ENCODE measurements at regions not wholly inside any gene's neighbourhood (a gene's known extent, or its start where the extent isn't known, plus 50 kb on each side); places are given as distances from the start of the nearest gene placed in this dataset.

DNA sequence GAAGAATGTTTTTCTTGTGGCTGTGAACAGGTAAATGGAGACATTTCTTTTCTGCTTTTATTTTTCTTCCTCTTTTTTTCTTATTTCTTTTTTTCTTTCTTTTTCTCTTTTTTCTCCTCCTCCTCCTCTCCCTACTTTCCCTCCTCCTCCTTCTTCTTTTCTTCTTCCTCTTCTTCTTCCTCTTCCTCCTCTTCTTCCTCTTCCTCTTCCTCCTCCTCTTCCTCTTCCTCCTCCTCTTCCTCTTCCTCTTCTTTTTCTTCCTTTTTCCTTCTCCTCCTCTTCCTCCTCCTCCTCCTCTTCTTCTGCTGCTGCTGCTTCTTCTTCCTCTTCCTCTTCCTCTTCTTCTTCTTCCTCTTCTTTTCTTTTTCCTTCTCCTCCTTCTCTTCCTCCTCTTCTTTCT, 65.3 kb upstream of the NTRK2 start:
- Mint-ChIP-seq H3K36me3 (ENCODE audit: low read depth) (no peaks in the 10 kb centered on the region), H3K4me1 (no peaks in the 10 kb centered on the region), H3K9me3 (no peaks in the 10 kb centered on the region), H3K27ac (ENCODE audit: unreplicated experiment) (no peak overlapping the region), H3K27me3 (ENCODE audit: low read depth) (peaks cover 10% of the 10 kb centered on the region), H3K4me3 (no peak overlapping the region)
- no peak for DNase-seq (ENCODE audit: low read depth, low spot score)
- TF ChIP-seq, protein P1, sequence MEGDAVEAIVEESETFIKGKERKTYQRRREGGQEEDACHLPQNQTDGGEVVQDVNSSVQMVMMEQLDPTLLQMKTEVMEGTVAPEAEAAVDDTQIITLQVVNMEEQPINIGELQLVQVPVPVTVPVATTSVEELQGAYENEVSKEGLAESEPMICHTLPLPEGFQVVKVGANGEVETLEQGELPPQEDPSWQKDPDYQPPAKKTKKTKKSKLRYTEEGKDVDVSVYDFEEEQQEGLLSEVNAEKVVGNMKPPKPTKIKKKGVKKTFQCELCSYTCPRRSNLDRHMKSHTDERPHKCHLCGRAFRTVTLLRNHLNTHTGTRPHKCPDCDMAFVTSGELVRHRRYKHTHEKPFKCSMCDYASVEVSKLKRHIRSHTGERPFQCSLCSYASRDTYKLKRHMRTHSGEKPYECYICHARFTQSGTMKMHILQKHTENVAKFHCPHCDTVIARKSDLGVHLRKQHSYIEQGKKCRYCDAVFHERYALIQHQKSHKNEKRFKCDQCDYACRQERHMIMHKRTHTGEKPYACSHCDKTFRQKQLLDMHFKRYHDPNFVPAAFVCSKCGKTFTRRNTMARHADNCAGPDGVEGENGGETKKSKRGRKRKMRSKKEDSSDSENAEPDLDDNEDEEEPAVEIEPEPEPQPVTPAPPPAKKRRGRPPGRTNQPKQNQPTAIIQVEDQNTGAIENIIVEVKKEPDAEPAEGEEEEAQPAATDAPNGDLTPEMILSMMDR (conservative IDR thresholded peaks at IDR 0.05) = no peak

- DNase-seq (ENCODE audit: low read depth, low spot score) = no peak
- TF ChIP-seq, protein P1 (conservative IDR thresholded peaks at IDR 0.05) = no peak
- Mint-ChIP-seq H3K4me3 (no peak overlapping the region), H3K4me1 (no peaks in the 10 kb centered on the region), H3K9me3 (peaks cover 9% of the 10 kb centered on the region), H3K36me3 (ENCODE audit: low read depth) (no peaks in the 10 kb centered on the region), H3K27ac (ENCODE audit: unreplicated experiment) (no peak overlapping the region), H3K27me3 (ENCODE audit: low read depth) (peaks cover 2% of the 10 kb centered on the region)
Measured at GRCh38 chr9:84609779-84610178, 59.8 kb upstream of the NTRK2 start.

GRCh38 chr9:84613431-84613830, 56.1 kb upstream of the NTRK2 start:
- Mint-ChIP-seq H3K4me3 (no peak overlapping the region), H3K36me3 (ENCODE audit: low read depth) (no peaks in the 10 kb centered on the region), H3K4me1 (no peaks in the 10 kb centered on the region), H3K27ac (ENCODE audit: unreplicated experiment) (no peak overlapping the region), H3K27me3 (ENCODE audit: low read depth) (no peaks in the 10 kb centered on the region), H3K9me3 (peaks cover 9% of the 10 kb centered on the region)
- DNase-seq (ENCODE audit: low read depth, low spot score) = no peak
- TF ChIP-seq, protein P1 (conservative IDR thresholded peaks at IDR 0.05) = no peak

- Mint-ChIP-seq H3K9me3 (peaks cover 2% of the 10 kb centered on the region), H3K27me3 (ENCODE audit: low read depth) (no peaks in the 10 kb centered on the region), H3K36me3 (ENCODE audit: low read depth) (no peaks in the 10 kb centered on the region), H3K4me1 (no peaks in the 10 kb centered on the region), H3K4me3 (no peak overlapping the region), H3K27ac (ENCODE audit: unreplicated experiment) (no peak overlapping the region)
- no peak for DNase-seq (ENCODE audit: low read depth, low spot score)
- TF ChIP-seq, protein P1 (conservative IDR thresholded peaks at IDR 0.05) = no peak
Measured at GRCh38 chr9:84615544-84615943, 54.0 kb upstream of the NTRK2 start.

GRCh38 chr9:84617411-84618029, 52.0 kb upstream of the NTRK2 start:
- Mint-ChIP-seq H3K4me1 (no peaks in the 10 kb centered on the region), H3K9me3 (peaks cover 2% of the 10 kb centered on the region), H3K36me3 (ENCODE audit: low read depth) (no peaks in the 10 kb centered on the region), H3K27me3 (ENCODE audit: low read depth) (no peaks in the 10 kb centered on the region), H3K27ac (ENCODE audit: unreplicated experiment) (no peak overlapping the region), H3K4me3 (no peak overlapping the region)
- TF ChIP-seq, protein P1 (conservative IDR thresholded peaks at IDR 0.05) = no peak
- DNase-seq (ENCODE audit: low read depth, low spot score) = no peak

All from neural crest cell (in vitro differentiated cells).